Astrocyte of the spinal cord (primary cell): ENCODE measurements at regions not wholly inside any gene's neighbourhood (a gene's known extent, or its start where the extent isn't known, plus 50 kb on each side); places are given as distances from the start of the nearest gene placed in this dataset.

Experiments used
- DNase-seq: peaks from one replicate; pipeline ENCODE4 v3.0.0; 2011; ENCODE audit warnings: low read depth, low spot score
- H3K4me3 ChIP-seq: 2 replicates; pipeline ENCODE4 v1.5.1; 2011; ENCODE audit warnings: low read depth, mild to moderate bottlenecking, low read length, moderate library complexity
- CTCF ChIP-seq: IDR thresholded peaks from 2 replicates; pipeline ENCODE4 v1.5.1; 2012; ENCODE audit warnings: low read depth, mild to moderate bottlenecking, low read length, inconsistent platforms
- in situ Hi-C: cut with HindIII; loops from 2 replicates; pipeline ENCODE4 v1.10.0; 2017; ENCODE audit warnings: low sequenced_read_pairs

GRCh38 chr22:47561115-47561675 lies 798.7 kb downstream of the TBC1D22A start:
- no peak for TF ChIP-seq CTCF
- in situ Hi-C loops = no loop called here
- DNase-seq = no peak

GRCh38 chr22:47558828-47559700 lies 796.6 kb downstream of the TBC1D22A start:
- in situ Hi-C loops = no loop called here
- DNase-seq = no peak
- no peak overlapping the region for H3K4me3 ChIP-seq
- no peak for TF ChIP-seq CTCF

More at GRCh38 chr22:47561115-47561675, 798.7 kb downstream of the TBC1D22A start:
- H3K4me3 ChIP-seq = no peak overlapping the region

GRCh38 chr22:47556473-47556872 lies 794.0 kb downstream of the TBC1D22A start:
- DNase-seq = no peak
- in situ Hi-C loops = no loop called here
- no peak overlapping the region for H3K4me3 ChIP-seq
- no peak for TF ChIP-seq CTCF

DNA sequence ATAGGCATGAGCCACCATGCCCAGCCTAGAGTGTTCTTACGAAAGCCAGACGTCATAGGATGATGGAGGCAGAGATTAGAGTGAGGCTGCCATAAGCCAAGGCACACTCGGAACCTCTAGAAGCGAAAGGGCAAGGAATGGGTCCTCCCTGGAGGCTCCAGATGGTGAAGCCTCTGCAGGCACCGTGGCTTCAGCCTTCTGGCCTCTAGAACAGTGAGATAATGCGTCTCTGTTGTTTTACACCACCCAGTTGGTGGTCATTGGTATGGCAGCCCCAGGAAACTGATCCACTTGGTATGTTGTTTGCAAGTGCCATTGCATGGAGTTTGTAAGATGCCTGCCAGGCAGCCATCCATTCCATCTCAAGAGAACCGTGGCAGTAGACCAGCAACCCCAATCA lies 791.0 kb downstream of the TBC1D22A start:
- no peak for TF ChIP-seq CTCF
- no peak overlapping the region for H3K4me3 ChIP-seq
- in situ Hi-C loops = no loop called here
- no peak for DNase-seq

- TF ChIP-seq CTCF = no peak
- H3K4me3 ChIP-seq = no peak overlapping the region
- in situ Hi-C loops = no loop called here
- no peak for DNase-seq
Measured at GRCh38 chr22:47552541-47553205, 790.2 kb downstream of the TBC1D22A start.

DNA sequence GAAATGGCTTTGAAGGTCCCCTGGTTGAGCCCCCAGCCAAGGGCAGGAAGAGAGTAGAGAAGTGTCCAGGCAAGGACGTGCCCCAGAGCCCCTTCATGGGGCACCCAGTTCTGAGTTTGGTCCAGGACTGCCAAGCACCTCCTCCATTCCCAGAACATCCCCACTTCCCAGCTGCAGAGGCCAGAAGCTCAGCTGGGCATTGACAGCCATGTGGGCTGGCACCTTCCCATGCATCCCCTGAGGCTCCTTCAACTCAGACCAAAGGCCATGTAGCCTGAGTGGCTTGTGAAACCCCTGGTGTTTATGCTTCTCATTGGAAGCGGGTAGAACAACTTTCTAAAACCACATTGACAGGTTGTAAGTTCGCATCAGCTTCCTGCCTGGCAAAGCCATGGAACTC lies 789.6 kb downstream of the TBC1D22A start:
- in situ Hi-C loops = no loop called here
- TF ChIP-seq CTCF = no peak
- no peak for DNase-seq
- no peak overlapping the region for H3K4me3 ChIP-seq
